Activated naive CD4-positive, alpha-beta T cell treated with anti-CD3 and anti-CD28 coated beads, Interleukin-2, amount 10 ng/mL, durations not matched to agents 7 days and 5 days (primary cell): ENCODE measurements at regions not wholly inside any gene's neighbourhood (a gene's known extent, or its start where the extent isn't known, plus 50 kb on each side); places are given as distances from the start of the nearest gene placed in this dataset.

ENCODE experiments used
- CTCF ChIA-PET: fragments of 350-600 bp; sonication (Branson Sonifier 250); formaldehyde crosslinking; loops from one replicate; lab custom pipeline; 2021; ENCODE audit warnings: antibody characterized with exemption; lab: Charles Lee
- DNase-seq: peaks from one replicate; pipeline ENCODE4 v3.0.0-alpha.2; 2020
- H3K27ac Mint-ChIP-seq: one replicate; pipeline ENCODE4 v1.8.0; 2021; ENCODE audit warnings: mild to moderate bottlenecking, moderate library complexity, mixed read lengths
- H3K27me3 Mint-ChIP-seq: one replicate; pipeline ENCODE4 v1.8.0; 2021; ENCODE audit warnings: mild to moderate bottlenecking, mixed read lengths
- H3K36me3 Mint-ChIP-seq: one replicate; pipeline ENCODE4 v1.8.0; 2021; ENCODE audit warnings: mixed read lengths
- H3K4me1 Mint-ChIP-seq: one replicate; pipeline ENCODE4 v1.8.0; 2021; ENCODE audit warnings: mixed read lengths
- H3K4me3 Mint-ChIP-seq: one replicate; pipeline ENCODE4 v1.8.0; 2021; ENCODE audit warnings: mild to moderate bottlenecking, moderate library complexity, mixed read lengths
- H3K9me3 Mint-ChIP-seq: one replicate; pipeline ENCODE4 v1.8.0; 2021; ENCODE audit warnings: mixed read lengths

DNA sequence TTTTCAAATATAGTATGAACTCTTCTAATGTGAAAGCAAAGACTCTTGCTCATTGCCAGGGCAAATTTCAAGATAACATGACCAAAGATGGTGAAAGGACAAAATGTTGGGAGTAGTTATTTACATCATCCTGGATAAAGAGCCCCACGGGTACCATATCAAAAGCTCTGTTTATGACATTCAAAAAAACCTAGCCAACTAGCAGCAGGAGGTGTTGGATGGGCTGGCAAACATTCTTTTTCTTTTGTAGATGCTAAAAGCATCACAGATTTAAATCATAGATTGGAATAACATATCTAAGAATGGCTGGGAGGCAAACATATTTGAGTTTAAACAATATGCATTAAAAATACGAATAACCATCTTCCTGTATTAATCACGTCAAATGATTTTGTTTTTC is 153.5 kb downstream of the ICOS start:
- no peaks in the 10 kb centered on the region for H3K36me3 Mint-ChIP-seq
- peaks cover 7% of the 10 kb centered on the region for H3K27me3 Mint-ChIP-seq
- no peak overlapping the region for H3K4me3 Mint-ChIP-seq
- no peak for DNase-seq
- peaks cover 4% of the 10 kb centered on the region for H3K4me1 Mint-ChIP-seq
- no peak overlapping the region for H3K27ac Mint-ChIP-seq
- H3K9me3 Mint-ChIP-seq: peaks cover 6% of the 10 kb centered on the region
- CTCF ChIA-PET: no interaction called here

DNA sequence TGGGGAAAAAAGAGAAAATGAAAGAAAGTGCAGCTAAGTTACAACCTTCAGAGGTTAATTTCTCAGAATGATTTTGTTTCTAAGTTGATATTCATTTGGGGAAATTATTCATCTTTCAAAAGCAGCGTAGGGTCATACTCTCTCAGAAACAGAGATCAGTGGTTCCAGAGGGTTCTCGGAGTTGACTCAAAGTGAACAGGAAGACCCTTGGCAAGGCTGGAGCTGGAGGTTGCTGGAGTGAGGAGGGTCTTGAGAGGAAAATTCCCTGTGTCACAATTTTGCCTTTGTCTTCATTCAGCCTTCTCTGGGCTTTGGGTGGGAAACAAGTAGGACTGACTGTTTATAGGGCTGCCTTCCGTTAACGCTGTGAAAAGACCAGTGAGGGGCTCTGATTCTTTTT is 168.2 kb downstream of the ICOS start:
- peak overlapping the region; percentile 35 for H3K27ac Mint-ChIP-seq
- DNase-seq: no peak
- no peaks in the 10 kb centered on the region for H3K36me3 Mint-ChIP-seq
- peaks cover 49% of the 10 kb centered on the region for H3K4me1 Mint-ChIP-seq
- H3K4me3 Mint-ChIP-seq: no peak overlapping the region
- H3K27me3 Mint-ChIP-seq: no peaks in the 10 kb centered on the region
- no peaks in the 10 kb centered on the region for H3K9me3 Mint-ChIP-seq
- CTCF ChIA-PET: interaction anchor here (1.6 to 1.9 kb wide), 2 partner anchors 33 to 40 kb away, joined by 3 to 11 read pairs; no protein-coding TSS in a partner anchor

DNA sequence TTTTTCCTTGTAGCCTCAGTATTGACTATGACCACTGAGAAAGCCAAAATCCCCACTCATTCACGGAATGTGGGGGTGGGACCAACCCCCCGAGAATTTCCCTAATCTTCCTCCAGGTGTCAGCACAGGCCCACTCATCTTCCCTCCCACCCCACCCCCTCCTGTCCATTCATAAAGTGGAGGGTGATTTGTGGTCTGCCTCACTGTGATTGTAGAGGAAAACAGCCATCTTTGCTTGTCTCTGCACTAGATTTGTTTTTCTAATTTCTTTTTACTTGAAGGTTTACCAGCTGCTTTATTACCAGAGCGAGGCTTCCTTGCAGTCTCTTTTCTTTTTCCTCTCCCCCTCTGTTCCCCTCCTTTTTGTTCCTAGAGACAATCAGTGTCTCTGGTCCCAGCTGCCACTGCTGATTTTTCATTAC is 171.8 kb downstream of the ICOS start:
- CTCF ChIA-PET: interaction anchor here (1.0 to 6.0 kb wide), 13 partner anchors 33 to 484 kb away, joined by 3 to 50 read pairs (median 5); no protein-coding TSS in a partner anchor
- peaks cover 9% of the 10 kb centered on the region for H3K27me3 Mint-ChIP-seq
- peaks cover 78% of the 10 kb centered on the region for H3K4me1 Mint-ChIP-seq
- peak; percentile 57 for DNase-seq
- no peaks in the 10 kb centered on the region for H3K9me3 Mint-ChIP-seq
- peak overlapping the region; percentile 59 for H3K4me3 Mint-ChIP-seq
- peaks cover 4% of the 10 kb centered on the region for H3K36me3 Mint-ChIP-seq
- H3K27ac Mint-ChIP-seq: peak overlapping the region; percentile 84

DNA sequence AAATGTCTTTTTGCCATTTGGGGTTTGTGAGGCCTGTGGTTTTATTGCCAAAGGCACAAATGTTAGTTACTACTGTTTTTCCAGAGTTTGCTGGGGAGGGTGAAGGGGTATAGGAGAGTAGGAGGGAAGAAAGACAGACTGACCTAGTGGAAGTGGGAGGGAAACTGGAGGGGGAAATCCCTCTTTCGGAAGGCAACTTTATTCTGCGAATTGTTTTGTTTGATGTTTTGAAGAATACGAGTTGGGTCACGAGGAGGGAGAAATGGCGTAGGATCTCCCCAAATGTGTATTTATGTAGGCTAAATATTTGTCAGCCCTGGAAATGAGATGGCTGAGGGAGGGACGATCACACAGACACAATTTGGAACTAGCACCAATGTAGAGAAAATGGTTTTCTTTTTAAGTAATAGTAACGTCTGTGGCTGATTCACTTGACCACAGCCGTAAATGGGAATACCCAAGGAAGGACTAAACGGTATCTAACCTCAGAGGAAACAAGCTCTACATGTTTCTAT is 172.3 kb downstream of the ICOS start:
- Mint-ChIP-seq H3K27ac (peak overlapping the region; percentile 84), H3K36me3 (peaks cover 4% of the 10 kb centered on the region), H3K4me1 (peaks cover 82% of the 10 kb centered on the region), H3K4me3 (peak overlapping the region; percentile 59), H3K9me3 (no peaks in the 10 kb centered on the region), H3K27me3 (peaks cover 9% of the 10 kb centered on the region)
- peak; percentile 42 for DNase-seq
- CTCF ChIA-PET: interaction anchor here (0.7 to 6.0 kb wide), 15 partner anchors 32 to 483 kb away, joined by 3 to 50 read pairs (median 5); no protein-coding TSS in a partner anchor

DNA sequence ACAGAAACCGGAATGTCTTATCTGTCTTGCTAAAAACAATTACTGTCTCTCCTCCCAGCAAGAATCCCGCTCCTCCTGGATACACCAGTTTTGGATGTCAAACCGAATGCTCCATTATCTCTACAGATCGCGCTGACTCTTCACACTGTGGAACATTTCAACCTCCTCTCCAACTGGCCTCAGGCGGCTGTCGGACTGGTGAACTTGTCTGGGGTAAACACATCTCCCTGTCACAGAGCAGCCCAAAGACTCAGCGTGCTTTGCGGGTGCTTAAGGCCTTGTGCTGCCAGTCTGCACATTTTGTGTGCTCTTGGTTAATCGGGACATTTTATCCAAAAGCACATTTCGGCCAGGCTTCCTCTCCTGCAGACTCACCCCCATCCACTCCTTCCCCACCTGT is 173.1 kb downstream of the ICOS start:
- H3K36me3 Mint-ChIP-seq: peaks cover 4% of the 10 kb centered on the region
- peak overlapping the region; percentile 84 for H3K27ac Mint-ChIP-seq
- peaks cover 82% of the 10 kb centered on the region for H3K4me1 Mint-ChIP-seq
- H3K4me3 Mint-ChIP-seq: peak overlapping the region; percentile 59
- H3K9me3 Mint-ChIP-seq: no peaks in the 10 kb centered on the region
- peak; percentile 25 for DNase-seq
- CTCF ChIA-PET: interaction anchor here (0.7 to 6.0 kb wide), 13 partner anchors 31 to 582 kb away, joined by 3 to 50 read pairs (median 5); no protein-coding TSS in a partner anchor
- peaks cover 9% of the 10 kb centered on the region for H3K27me3 Mint-ChIP-seq

DNA sequence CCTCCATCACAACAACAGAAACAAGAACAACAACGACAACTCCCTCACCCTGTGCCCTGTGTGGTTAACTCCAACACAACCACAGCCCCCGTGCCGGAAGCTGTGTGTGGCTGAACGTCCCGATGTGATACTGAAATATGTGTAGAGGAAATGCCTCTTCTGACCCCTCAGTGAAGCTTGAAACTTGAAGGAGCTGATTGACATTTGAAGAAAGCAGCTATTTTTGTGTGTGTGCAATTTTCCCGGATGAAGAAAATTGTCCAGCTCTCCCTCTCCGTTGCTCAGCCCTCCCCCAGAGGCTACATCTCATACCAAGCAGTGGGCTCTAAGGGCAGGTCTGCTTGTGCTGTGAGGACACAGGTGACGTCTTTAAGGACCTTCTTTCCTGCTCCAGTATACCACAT is 173.8 kb downstream of the ICOS start:
- Mint-ChIP-seq H3K36me3 (peaks cover 4% of the 10 kb centered on the region), H3K4me1 (peaks cover 81% of the 10 kb centered on the region), H3K27ac (peak overlapping the region; percentile 84), H3K27me3 (peaks cover 9% of the 10 kb centered on the region), H3K4me3 (peak overlapping the region; percentile 59), H3K9me3 (no peaks in the 10 kb centered on the region)
- DNase-seq: peak; percentile 86
- CTCF ChIA-PET: interaction anchor here (1.0 to 6.0 kb wide), 7 partner anchors 35 to 582 kb away, joined by 3 to 50 read pairs (median 7); no protein-coding TSS in a partner anchor

DNA sequence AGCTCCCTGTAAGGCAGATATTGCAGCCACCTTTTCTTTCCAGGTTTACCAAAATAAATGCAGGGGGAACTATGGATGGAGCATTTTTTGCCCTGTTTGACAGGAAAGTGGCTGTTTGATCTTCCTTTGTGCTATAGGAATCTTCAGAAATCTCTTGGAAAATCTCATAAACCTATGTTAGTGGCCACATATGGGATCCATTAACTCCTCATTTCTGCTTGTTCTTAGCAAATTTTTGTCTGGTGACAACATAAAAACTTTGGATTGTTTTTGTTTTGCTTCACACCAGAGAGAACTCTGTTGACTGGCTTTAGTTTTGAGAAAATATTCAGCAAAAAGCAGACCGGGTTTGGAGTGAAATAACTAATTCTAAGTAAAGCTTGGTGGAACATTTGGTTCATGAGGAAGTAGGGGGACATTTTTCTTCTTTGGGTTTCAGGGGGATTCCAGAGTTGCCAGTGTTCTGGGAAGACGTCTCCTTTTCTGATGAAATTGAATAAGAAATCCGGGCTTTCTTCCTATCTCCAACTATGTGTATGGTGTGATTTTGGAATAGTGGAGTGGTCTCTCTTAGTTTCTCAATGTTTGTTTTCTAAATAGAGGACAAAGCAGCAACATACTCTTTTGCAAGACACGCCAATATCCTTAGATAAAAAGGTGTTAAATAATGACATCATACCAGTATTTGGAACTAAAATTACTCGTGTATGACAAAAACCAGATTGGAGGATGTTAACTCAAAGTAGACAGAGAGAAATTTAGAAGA is 174.4 kb downstream of the ICOS start:
- H3K27ac Mint-ChIP-seq: peak overlapping the region; percentile 84
- no peak for DNase-seq
- H3K27me3 Mint-ChIP-seq: peaks cover 9% of the 10 kb centered on the region
- H3K9me3 Mint-ChIP-seq: no peaks in the 10 kb centered on the region
- CTCF ChIA-PET: interaction anchor here (1.0 to 6.0 kb wide), 6 partner anchors 34 to 581 kb away, joined by 3 to 50 read pairs (median 4); no protein-coding TSS in a partner anchor
- peaks cover 4% of the 10 kb centered on the region for H3K36me3 Mint-ChIP-seq
- H3K4me1 Mint-ChIP-seq: peaks cover 75% of the 10 kb centered on the region
- peak overlapping the region; percentile 59 for H3K4me3 Mint-ChIP-seq

DNA sequence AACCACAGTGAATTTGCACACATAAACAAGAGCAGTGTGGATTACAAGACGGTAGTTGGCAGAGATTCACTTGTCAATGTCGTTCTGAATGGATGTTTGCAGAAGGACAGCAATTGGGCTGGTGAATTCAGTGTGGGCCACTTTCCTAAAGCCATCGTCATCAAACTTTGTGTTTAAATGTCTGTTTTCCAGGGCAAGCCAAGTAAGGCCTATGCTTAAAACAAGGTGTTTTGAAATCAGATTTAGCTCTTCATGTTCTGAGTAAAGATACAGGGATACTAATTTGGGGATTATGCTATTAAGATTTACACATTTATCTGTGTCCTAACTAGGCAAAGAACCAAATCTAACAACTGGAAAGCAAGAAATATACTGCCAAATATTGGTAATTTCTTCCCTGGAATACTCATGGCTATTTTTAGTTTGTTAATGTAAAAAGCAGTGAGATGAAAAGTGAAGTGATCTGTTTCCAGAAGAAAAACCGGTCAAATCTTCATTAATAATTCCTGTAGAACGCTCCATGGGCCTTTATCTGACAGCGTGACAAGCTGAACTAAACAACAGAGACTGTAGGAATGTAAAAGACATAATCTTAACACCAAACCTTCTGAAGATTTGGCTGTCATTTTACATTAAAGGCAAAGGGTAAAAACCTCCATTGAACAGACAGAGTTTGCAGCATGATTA is 175.7 kb downstream of the ICOS start:
- H3K36me3 Mint-ChIP-seq: peaks cover 4% of the 10 kb centered on the region
- H3K4me3 Mint-ChIP-seq: no peak overlapping the region
- H3K27ac Mint-ChIP-seq: no peak overlapping the region
- H3K4me1 Mint-ChIP-seq: peaks cover 65% of the 10 kb centered on the region
- H3K9me3 Mint-ChIP-seq: no peaks in the 10 kb centered on the region
- no peak for DNase-seq
- peaks cover 9% of the 10 kb centered on the region for H3K27me3 Mint-ChIP-seq
- CTCF ChIA-PET: interaction anchor here (1.4 to 1.7 kb wide), 2 partner anchors 66 to 87 kb away, joined by 3 to 4 read pairs; no protein-coding TSS in a partner anchor

DNA sequence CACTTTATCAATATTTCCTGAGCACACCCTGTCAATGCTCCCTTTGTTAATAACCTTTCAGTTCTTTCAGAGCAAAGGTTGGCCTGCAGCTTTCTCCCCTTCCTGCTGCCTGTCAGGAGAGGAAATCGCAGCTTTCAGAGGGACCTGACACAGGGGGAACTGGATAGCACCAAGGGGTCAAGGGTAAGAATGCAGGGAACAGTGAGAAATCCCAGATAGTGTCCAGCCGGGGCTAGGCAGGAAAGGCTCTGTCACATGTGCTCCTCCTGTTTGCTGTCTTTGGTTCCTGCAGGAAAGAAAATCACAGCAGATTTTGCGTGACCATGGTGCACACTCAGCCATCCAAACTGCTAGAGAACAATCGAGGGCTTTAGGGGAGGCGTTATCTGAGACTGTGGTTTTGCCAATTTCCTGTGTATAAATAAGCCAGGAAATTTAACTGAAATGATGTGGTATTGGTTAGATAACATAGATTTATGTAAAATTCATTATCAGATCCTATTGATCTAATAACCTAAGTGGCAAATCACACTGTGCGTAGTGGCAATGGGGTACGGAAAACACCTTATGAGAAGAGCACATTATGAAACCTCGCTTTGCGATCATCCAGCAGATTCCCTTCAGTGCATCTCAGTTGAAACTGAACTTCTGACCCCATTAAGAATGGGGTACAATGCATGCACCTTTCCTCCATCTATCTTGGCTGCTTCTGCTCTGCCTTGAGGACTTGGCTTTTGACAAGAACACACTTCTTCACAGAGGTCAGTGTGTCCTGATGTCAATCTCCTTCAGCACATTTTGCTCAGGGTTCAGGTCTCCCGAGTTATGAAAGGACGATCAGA is 178.0 kb downstream of the ICOS start:
- CTCF ChIA-PET: no interaction called here
- Mint-ChIP-seq H3K4me1 (peaks cover 51% of the 10 kb centered on the region), H3K9me3 (no peaks in the 10 kb centered on the region), H3K4me3 (no peak overlapping the region), H3K27me3 (peaks cover 9% of the 10 kb centered on the region), H3K27ac (no peak overlapping the region), H3K36me3 (peaks cover 4% of the 10 kb centered on the region)
- no peak for DNase-seq

DNA sequence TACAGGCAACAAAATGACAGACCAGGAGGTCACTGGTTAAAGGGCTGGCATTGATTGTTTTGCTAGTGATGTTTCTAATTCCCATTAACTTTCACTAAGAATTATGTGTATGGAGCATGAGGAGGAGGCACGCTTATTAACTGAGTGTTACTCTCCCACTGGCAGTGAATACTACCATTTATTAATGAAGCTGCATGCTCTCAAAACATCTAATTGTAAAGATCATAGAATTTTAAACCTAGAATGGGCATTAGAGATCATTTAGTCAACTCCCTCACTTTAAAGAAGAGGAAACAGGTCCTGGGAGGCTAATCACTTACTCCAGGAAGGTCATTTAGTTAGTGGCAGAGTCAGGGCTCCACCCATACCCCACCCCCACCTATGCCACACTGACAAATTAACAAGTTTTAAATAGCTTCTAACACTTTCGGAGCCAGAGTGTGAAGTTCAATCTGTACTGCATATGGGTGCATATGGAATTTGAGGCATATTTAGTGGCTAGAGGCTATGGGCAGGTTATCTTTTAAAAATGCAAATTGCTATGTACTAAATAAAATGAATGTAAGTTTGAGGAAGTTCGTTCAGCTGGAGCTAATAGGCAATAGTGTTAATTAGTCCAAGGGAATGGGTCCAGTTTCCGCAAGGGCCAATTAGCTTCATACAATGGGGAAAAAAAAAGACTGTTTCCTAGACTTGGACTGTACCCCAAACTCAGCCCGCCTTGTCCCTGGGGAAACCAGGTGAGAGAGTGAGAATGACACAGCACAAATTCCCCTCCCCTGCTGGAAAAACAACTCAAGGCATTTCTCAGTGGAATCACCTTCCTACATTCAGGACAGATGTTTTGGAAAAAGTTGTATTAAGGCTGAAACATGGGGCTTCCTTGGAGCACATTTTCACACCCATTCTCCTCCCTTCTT is 178.8 kb downstream of the ICOS start:
- CTCF ChIA-PET: no interaction called here
- H3K4me1 Mint-ChIP-seq: peaks cover 42% of the 10 kb centered on the region
- H3K27me3 Mint-ChIP-seq: peaks cover 8% of the 10 kb centered on the region
- no peak for DNase-seq
- H3K27ac Mint-ChIP-seq: no peak overlapping the region
- H3K4me3 Mint-ChIP-seq: no peak overlapping the region
- no peaks in the 10 kb centered on the region for H3K9me3 Mint-ChIP-seq
- H3K36me3 Mint-ChIP-seq: peaks cover 4% of the 10 kb centered on the region

DNA sequence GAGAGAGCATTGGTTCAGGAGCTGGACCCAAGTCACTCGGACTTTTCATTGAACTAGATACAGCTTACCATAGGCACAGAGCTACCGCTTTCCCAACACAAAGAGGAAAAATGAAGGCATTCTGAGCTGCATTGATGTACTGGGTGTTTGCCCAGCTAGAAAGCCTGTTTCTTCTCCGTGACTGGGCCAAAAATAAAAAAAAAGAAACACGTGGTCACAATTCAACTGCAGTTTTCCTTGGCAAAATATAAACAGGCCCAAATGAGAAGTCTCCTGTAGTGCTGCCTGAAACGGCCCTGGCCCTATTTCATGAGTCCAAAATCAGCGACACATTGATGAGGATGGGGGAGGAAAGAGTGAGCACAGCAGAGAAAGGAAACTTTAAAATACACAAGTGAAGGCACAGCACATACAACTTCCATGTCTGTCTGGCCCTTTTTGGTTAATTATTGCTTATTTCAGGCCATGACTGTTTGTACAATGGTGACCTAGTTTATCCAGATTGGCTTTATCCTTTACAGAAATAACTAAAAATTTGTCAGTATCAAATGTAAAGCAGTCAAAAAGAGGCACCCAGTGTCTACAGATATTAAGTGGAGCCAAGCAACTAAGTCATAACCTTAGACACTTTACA is 179.7 kb downstream of the ICOS start:
- DNase-seq: no peak
- CTCF ChIA-PET: no interaction called here
- Mint-ChIP-seq H3K27ac (no peak overlapping the region), H3K9me3 (no peaks in the 10 kb centered on the region), H3K36me3 (peaks cover under 1% of the 10 kb centered on the region), H3K4me1 (peaks cover 33% of the 10 kb centered on the region), H3K4me3 (no peak overlapping the region), H3K27me3 (peaks cover 8% of the 10 kb centered on the region)

DNA sequence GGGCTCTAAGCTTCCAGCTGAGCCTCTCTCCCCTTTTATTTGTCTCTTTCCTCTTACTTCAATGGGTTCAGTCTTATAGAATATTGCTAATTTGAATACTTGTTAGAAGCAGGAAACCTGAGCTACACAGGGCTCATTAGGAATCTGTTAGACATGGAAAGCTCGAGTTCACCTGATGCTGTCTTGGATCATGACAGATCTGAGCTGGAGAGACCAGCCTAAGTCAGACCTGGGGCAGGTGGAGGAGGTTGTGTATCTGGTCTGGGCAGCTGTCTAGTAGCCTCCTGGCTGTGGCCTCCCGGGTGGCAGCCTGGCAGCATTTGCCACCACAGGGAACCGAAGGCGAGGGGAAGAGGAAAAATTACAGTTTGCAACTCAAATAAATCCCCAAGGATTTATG is 185.9 kb downstream of the ICOS start:
- CTCF ChIA-PET: no interaction called here
- Mint-ChIP-seq H3K9me3 (no peaks in the 10 kb centered on the region), H3K27me3 (peaks cover 22% of the 10 kb centered on the region), H3K36me3 (no peaks in the 10 kb centered on the region), H3K4me3 (no peak overlapping the region), H3K4me1 (no peaks in the 10 kb centered on the region), H3K27ac (no peak overlapping the region)
- DNase-seq: no peak
